Kidney (tissue), 13 donors: ENCODE measurements at regions not wholly inside any gene's neighbourhood (a gene's known extent, or its start where the extent isn't known, plus 50 kb on each side); places are given as distances from the start of the nearest gene placed in this dataset.
"Not testable (repeated sequence)": the region's sequence is repeated elsewhere in the genome, so short reads cannot be mapped to it uniquely, and the experiment has no call there.

Source experiments
- DNase-seq, 5 donors: peaks; one replicate each; pipeline ENCODE4 v3.0.0-alpha.2; 2013 to 2020
- FAIRE-seq: peaks from 2 replicates; lab custom pipeline; 2012; peaks lifted over from hg19 to GRCh38; lab: Jason Lieb, UNC
- H3K27ac ChIP-seq, 2 donors: one replicate each; pipeline ENCODE4 v1.7.0; 2013; ENCODE audit warnings: low read depth in 2 of 2, low read length in 2 of 2, inconsistent platforms in 1 of 2
- H3K27me3 ChIP-seq: one replicate; pipeline ENCODE4 v1.7.1; 2013; ENCODE audit warnings: low read length, inconsistent platforms; ENCODE audit not compliant: control insufficient read depth, insufficient read depth
- H3K36me3 ChIP-seq, 3 donors: one replicate each; pipeline versions ENCODE4 v1.7.0 to v1.7.1; 2013; ENCODE audit warnings: low read length in 3 of 3, control low read depth in 1 of 3, inconsistent platforms in 1 of 3; ENCODE audit not compliant: insufficient read depth in 3 of 3, control insufficient read depth in 2 of 3
- H3K4me1 ChIP-seq, 3 donors: one replicate each; pipeline versions ENCODE4 v1.7.0 to v1.7.1; 2013; ENCODE audit warnings: low read length in 3 of 3, inconsistent platforms in 1 of 3, low read depth in 1 of 3; ENCODE audit not compliant: control insufficient read depth in 2 of 3, insufficient read depth in 2 of 3
- H3K4me3 ChIP-seq, 3 donors: one replicate each; pipeline versions ENCODE4 v1.7.0 to v1.8.1; 2013; ENCODE audit warnings: low read length in 3 of 3, control low read depth in 1 of 3, inconsistent platforms in 1 of 3
- H3K9ac ChIP-seq, 3 donors: one replicate each; pipeline versions ENCODE4 v1.7.0 to v1.7.1; 2013; ENCODE audit warnings: low read length in 3 of 3, control low read depth in 1 of 3, inconsistent platforms in 1 of 3
- H3K9me3 ChIP-seq, 3 donors: one replicate each; pipeline versions ENCODE4 v1.7.0 to v1.7.1; 2013; ENCODE audit warnings: low read length in 3 of 3, control low read depth in 1 of 3, inconsistent platforms in 1 of 3; ENCODE audit not compliant: control insufficient read depth in 2 of 3, insufficient read depth in 1 of 3
- intact Hi-C: fragments of 100-400 bp; cut with DNase I; formaldehyde crosslinking; loops from one replicate; pipeline ENCODE4 v1.11.1; 2022
- TF ChIP-seq, protein P1 (sequence below): IDR thresholded peaks from 3 replicates; pipeline ENCODE4 v1.5.1; 2012; ENCODE audit warnings: mild to moderate bottlenecking, moderate library complexity, borderline replicate concordance; ENCODE audit not compliant: insufficient read depth; ENCODE audit errors: extremely low read depth
- donor health status: control.
- donor health status: control.
- donor health status: control.
- donor health status: control.
- donor health status: control.
- donor health status: DM: yes; HTN: yes; CAD: no.
- donor health status: Normal renal cell carcinoma (clear cell type).

GRCh38 chr13:94849254-94849653 is 136.9 kb upstream of the SOX21 start:
- TF ChIP-seq, protein P1, sequence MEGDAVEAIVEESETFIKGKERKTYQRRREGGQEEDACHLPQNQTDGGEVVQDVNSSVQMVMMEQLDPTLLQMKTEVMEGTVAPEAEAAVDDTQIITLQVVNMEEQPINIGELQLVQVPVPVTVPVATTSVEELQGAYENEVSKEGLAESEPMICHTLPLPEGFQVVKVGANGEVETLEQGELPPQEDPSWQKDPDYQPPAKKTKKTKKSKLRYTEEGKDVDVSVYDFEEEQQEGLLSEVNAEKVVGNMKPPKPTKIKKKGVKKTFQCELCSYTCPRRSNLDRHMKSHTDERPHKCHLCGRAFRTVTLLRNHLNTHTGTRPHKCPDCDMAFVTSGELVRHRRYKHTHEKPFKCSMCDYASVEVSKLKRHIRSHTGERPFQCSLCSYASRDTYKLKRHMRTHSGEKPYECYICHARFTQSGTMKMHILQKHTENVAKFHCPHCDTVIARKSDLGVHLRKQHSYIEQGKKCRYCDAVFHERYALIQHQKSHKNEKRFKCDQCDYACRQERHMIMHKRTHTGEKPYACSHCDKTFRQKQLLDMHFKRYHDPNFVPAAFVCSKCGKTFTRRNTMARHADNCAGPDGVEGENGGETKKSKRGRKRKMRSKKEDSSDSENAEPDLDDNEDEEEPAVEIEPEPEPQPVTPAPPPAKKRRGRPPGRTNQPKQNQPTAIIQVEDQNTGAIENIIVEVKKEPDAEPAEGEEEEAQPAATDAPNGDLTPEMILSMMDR, result no peak
- intact Hi-C loops, result no loop called here
- FAIRE-seq (no peak), DNase-seq (no peak)
- Histone ChIP-seq H3K27me3 (no peaks in the 10 kb centered on the region), H3K9me3 (no peaks in the 10 kb centered on the region), H3K4me3 (no peak overlapping the region), H3K9ac (no peak overlapping the region), H3K36me3 (no peaks in the 10 kb centered on the region), H3K4me1 (no peaks in the 10 kb centered on the region), H3K27ac (no peak overlapping the region)

DNA sequence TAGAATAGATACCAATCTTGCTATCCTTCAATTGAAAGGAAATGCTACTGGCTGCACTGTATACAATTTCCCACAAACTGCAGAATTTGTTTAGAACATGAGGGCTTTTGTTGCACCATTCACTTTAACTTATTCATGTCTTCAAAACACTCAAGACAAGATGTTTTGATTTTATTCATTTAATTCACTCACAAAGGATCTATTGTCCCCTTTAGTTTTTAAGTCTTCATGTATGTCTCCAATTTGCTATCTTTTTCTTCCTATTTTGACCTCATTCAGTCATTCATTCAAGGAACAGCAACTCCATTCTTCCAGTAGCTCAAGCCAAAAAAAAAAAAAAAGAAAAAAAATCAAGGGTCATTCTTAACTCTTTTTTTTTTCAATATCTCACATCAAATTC is 130.6 kb upstream of the SOX21 start:
- no peaks in the 10 kb centered on the region for H3K36me3 ChIP-seq
- FAIRE-seq (no peak), DNase-seq (no peak)
- TF ChIP-seq, protein P1, result no peak
- H3K9ac ChIP-seq, result no peak overlapping the region
- no peak overlapping the region for H3K27ac ChIP-seq
- H3K9me3 ChIP-seq, result no peaks in the 10 kb centered on the region
- no peaks in the 10 kb centered on the region for H3K27me3 ChIP-seq
- H3K4me1 ChIP-seq, result no peaks in the 10 kb centered on the region
- intact Hi-C loops, result no loop called here
- H3K4me3 ChIP-seq, result no peak overlapping the region

DNA sequence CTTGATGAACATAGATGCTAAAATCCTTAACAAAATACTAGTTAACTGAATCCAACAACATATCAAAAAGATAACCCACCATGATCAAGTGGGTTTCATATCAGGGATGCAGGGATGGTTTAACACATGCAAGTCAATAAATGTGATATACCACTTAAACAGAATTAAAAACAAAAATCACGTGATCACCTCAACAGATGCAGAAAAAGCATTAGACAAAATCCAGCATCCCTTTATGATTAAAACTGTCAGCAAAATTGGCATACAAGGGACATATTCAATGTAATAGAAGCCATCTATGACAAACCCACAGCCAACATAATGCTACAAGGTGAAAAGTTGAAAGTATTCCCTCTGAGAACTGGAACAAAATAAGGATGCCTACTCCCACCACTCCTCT is 124.7 kb upstream of the SOX21 start:
- H3K9ac ChIP-seq, FAIRE-seq, DNase-seq, H3K4me3 ChIP-seq, H3K27ac ChIP-seq, H3K4me1 ChIP-seq, H3K36me3 ChIP-seq, intact Hi-C loops, H3K27me3 ChIP-seq, H3K9me3 ChIP-seq: not testable (repeated sequence)

DNA sequence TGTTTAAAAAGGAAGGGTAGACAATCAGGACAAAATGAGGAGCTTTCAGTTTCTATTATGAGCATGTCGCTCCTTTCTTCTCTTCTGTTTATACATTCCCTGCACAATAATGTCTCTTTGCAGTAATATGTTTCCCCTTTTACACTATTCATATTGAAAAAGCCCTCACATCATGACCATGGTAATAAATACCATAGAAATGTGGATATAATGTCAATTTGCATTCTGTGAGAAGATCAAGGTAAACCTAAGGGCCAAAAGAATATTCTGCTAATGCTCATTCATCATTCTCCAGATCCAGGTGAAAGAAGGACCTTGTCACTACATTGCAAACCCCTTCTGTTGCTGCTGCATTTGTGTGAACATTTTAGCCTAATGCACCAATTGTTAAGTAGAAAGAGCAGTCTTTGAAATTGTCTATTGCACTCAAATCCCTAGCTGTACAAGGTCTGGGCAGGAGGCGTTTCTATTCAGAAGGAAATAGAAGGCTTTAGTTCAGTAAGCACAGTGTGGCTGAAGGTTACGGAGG is 117.6 kb upstream of the SOX21 start:
- DNase-seq, result no peak
- H3K27ac ChIP-seq, result no peak overlapping the region
- TF ChIP-seq, protein P1, result no peak
- H3K4me3 ChIP-seq, result no peak overlapping the region
- no peaks in the 10 kb centered on the region for H3K36me3 ChIP-seq
- no peaks in the 10 kb centered on the region for H3K27me3 ChIP-seq
- no peak for FAIRE-seq
- H3K9me3 ChIP-seq, result no peaks in the 10 kb centered on the region
- no peak overlapping the region for H3K9ac ChIP-seq
- no peaks in the 10 kb centered on the region for H3K4me1 ChIP-seq
- intact Hi-C loops, result no loop called here
